ENCODE measurements at regions not wholly inside any gene's neighbourhood (a gene's known extent, or its start where the extent isn't known, plus 50 kb on each side); places are given as distances from the start of the nearest gene placed in this dataset.
"Not testable (repeated sequence)": the region's sequence is repeated elsewhere in the genome, so short reads cannot be mapped to it uniquely, and the experiment has no call there.

DNA sequence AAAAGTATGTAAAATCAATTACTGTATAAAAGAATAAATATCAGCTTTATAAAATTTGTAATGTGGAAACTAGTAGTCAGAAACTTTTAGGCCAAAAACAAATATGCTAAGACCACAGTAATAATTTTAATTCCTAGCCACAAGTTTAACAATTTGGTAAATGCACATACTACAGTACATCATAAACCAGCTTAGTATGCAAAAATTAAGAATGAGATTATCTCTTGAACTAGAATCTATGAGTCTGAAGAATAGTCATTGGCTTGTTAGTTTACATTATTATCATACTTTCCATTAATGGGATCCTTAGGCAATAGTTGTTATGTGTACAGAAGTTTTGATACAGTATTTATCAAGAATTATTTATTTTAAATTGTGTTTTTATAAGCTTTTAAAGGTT, 491.9 kb upstream of the FSIP2 start:
- DNase-seq (ENCODE audit: low read depth in 2 of 2), result no peak

DNA sequence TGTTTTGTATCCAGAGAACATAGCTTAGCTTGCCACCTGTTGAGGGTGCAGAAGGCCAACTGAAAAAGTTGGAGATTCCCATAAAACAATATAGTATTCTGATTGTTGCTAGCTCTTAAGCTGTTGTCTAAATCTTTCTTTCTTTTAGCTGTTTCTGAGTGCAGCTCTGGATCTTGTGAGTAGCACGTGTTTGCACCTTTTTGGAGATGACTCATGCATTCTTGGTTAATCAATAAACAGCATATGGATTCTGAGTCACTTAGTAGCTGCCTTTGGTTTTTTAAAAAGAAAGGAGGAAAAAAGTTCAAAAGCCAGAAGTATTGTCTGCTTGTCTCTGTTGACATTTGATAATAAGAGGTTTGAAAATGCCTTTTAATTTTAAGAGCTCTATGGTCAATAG, 483.0 kb upstream of the FSIP2 start:
- no peak for DNase-seq (ENCODE audit: low read depth in 2 of 2)

DNA sequence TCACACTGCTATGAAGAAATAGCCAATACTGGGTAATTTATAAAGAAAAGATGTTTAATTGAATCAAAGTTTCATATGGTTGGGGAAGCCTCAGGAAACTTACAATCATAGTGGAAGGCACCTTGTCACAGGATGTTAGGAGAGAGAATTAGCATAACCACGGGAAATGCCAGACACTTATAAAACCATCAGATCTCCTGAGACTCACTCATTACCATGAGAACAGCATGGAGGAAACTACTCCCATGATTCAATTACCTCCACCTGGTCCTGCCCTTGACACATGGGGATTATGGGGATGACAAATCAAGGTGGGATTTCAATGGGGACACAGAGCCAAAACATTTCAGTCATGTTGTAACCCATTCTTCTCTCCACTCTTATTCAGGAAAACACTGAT, 472.9 kb upstream of the FSIP2 start:
- DNase-seq (ENCODE audit: low read depth in 2 of 2), result no peak

DNA sequence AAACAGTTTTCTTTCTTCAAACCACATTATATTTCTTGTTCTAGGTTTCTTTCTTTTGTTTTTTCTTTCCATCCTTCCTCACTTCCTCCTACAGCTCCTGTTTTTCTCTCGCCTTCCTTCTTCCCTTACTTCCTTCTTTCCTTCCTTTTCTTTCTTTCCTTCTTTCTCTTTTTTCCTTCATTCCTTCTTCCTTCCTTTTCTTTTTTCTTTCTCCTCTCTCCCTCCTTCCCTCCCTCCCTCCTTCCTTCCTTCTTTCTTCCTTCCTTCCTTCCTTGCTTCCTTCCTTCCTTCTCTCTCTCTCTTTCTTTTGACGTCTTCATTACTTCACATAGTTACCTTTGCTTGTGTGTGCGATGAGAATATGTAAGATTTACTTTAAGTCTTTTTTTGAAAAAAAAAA, 470.0 kb upstream of the FSIP2 start:
- no peak for DNase-seq (ENCODE audit: low read depth in 2 of 2)

DNA sequence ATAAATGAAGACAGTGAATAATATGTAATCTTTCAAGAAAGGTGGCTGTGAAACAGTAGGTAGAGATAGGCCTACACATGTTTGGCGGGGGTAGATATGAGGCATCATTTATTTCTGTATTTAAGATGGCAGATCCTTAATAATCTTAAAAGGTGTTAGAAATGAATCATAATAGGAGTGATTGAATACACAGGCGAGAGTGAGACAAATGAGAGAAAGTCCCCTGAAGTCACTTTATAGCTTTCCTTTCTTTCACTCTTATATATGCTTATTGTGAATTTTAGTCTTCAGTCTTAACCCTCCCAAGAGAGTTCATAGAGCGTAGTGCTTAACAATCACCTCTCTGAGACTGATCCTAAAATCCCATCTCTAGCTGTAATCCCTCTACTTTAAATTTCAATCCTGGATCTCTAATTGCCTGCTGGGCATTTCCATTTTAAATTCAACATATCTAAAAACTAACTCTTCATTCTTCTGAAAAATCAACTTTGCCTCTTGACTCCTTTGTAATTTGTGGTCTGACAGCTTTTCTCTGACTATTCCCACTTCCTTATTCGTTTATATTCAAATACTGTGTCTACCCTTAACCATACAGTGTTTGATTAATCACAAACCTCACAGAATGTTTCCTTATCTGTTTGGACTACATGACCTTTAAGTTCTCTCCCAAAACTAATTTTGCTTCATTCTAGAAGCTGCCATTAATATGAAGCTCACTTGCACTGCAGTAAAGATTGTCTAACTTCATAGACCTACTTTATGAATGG, 463.7 kb upstream of the FSIP2 start:
- no peak for DNase-seq (ENCODE audit: low read depth in 2 of 2)

DNA sequence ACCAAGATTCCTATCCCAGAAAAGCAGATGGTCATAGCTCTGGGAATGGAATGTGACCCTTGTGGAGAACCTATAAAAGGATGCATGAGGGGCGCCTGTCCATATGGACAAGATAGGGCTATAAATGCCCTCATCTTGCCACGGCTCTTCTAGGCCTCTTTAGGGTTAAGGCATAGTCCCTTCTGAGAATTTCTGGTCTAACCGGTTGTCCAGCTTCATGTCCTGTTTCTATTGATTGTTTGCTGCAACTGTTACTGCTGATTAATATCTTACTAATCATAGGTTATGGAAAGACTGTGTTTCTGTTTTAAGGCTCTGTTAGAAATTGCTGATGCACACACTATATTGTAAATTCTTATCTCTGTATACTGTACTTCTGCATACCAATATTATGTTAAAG, 462.6 kb upstream of the FSIP2 start:
- DNase-seq (ENCODE audit: low read depth in 2 of 2), result not testable (repeated sequence)

DNA sequence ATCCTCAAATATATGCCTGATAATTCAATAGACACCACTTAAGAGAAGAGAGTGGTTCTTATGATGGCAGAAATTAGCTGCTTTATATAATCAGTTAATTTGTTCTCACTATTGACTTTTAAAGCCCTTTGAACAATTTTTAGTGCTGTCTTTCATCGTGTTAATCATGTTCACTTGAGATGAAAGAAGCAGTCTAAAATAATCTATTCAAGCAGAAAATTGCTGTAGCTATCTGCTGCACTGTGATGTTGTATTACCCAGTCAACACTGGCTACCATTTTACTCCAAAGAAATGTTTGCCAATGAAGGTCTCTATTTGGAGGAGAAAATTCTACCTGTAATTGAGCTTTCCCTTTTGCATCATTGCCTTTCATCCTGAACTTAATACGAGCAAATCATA, 459.8 kb upstream of the FSIP2 start:
- DNase-seq (ENCODE audit: low read depth in 2 of 2), result no peak

DNA sequence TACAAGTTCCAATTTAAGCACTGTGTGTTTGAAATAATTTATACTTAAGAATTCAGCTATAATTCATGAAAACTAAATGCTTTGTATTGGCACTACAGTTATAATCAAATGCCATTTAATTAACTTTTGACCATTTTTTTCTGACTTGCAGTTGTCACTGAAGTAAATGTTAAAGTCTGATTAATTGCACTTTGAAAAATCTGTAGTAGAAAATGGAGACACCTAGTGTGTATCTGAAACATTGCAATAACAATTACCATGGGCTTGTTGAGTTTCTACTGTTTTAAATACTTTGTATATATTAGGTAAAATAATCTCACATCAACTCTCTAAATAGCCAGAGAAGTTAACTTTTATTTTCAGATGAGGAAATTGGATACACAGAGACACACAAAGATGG, 458.6 kb upstream of the FSIP2 start:
- no peak for DNase-seq (ENCODE audit: low read depth in 2 of 2)

DNA sequence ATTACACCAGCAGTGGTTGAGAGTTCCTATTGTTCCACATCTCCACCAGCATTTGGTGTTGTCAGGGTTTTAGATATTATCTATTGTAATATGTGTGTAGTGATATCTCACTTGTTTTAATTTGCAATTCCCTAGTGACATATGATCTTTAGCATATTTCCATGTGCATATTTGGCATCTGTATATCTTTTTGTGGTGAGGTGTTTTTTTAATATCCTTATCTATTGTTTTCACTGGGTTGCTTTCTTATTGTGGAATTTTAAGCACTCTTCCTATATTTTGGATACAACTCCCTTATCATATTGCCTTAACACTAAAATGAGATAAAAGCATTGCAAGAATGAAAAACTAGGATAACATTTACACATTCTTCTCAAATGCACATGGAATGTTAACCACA, 453.9 kb upstream of the FSIP2 start:
- no peak for DNase-seq (ENCODE audit: low read depth in 2 of 2)

DNA sequence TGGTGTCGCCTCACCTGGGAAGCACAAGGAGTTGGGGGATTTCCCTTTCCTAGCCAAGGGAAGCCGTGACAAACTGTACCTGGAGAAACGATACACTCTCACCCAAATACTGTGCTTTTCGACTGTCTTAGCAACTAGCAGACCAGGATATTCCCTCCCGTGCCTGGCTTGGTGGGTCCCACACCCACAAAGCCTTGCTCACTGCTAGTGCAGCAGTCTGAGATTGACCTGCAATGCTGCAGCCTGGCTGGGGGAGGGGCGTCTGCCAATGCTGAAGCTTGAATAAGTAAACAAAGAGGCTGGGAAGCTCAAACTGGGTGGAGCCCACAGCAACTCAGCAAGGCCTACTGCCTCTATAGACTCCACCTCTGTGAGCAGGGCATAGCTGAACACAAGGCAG, 448.6 kb upstream of the FSIP2 start:
- DNase-seq (ENCODE audit: low read depth in 2 of 2), result not testable (repeated sequence)

DNA sequence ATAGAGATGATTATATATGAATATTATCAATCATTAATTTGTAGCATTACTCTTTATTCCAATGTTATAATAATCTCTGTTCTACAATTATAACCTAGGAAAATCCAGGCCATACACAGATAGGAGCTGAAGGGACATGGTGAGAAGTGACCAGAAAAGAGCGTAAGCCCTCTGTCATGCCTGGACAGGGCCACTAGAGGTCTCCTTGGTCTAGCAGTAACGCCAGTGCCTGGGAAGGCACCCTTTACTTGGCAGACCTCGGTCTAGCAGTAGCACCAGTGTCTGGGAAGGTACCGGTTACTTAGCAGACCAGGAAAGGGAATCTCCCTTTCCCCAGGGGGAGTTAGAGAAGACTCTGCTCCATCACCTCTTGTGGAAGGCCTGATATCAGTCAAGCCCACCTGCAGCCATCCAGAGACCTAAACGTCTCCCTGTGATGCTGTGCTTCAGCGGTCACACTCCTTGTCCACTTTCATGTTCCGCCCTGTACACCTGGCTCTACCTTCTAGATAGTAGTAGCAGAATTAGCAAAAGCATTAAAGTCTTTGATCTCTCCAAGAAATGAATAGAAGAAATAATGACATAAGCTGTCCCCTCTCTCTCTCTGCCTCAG, 447.5 kb upstream of the FSIP2 start:
- peak in 1 of 2 experiments; percentile 12 for DNase-seq (ENCODE audit: low read depth in 2 of 2)

DNA sequence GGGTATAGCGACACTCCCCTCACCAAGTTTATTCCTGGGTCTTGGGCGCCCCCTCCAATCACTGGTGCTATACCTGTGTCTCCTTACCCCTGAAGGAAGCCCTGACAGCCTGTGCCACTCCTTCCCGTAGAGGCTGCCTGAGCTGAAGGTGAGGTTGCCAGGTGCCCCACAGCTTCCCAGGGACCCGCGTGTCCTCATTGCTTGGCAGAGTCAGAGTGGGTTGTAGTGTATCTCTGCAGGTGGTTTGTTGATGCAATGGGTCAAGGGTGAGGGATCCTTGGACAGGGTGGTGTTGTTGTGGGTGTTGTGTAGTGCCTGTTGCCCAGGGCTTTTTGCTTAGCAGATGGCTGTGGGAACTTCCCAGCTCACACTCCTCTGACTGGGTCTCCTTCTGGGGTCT, 438.7 kb upstream of the FSIP2 start:
- DNase-seq (ENCODE audit: low read depth in 2 of 2), result no peak

DNA sequence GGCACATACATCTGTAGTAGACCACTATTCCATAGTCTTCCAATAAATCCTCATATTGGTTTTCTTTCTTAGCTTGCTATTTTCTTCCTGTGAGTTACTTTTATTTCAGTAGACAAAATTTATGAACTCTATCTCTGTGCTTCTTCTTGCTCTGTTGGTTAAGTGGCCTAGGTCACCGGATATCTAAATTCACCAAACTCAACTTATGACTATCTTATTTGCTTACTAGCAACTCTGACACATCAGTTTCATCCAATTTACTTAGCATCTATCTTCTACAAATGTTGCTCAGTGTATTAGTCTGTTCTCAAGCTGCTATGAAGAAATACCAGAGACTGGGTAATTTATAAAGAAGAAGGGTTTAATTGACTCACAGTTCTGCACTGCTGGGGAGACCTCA, 432.5 kb upstream of the FSIP2 start:
- DNase-seq (ENCODE audit: low read depth in 2 of 2), result no peak

DNA sequence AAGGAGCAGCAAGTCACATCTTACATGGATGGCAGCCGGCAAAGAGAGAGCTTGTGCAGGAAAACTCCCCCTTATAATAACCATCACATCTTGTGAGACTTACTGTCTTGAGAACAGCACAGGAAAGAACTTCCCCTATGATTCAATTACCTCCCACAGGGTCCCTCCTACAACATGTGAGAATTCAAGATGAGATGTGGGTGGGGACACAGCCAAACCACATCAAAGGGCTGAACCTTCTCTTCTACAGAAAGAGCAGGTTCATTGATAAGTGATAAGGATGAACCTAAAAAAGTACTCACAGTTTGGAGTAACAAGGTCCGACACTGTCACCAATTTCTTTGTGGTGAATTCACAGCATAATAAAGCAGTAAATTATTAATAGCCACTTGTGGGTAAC, 422.2 kb upstream of the FSIP2 start:
- no peak for DNase-seq (ENCODE audit: low read depth in 2 of 2)

DNA sequence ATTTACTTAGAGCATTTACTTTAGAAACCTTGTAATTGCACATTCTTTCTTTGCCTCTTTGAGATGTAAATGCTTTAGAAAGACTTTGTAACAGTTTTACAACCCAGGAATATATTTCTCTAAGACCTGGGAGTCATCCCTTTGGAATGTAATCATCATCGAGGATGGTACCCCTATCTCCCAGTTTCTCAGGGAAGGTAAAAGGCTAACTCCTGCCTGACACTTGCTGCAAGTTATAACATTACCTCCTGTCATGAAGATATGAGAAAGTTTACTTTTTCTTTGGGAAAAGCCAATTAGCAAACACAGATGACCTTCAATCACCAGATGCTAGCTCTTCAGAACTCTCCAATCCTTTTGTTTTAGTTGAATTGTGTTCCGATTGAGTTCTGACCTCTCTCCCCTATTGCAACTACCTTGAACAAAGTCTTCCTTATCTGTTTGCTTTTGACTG, 420.3 kb upstream of the FSIP2 start:
- DNase-seq (ENCODE audit: low read depth in 2 of 2), result no peak

DNA sequence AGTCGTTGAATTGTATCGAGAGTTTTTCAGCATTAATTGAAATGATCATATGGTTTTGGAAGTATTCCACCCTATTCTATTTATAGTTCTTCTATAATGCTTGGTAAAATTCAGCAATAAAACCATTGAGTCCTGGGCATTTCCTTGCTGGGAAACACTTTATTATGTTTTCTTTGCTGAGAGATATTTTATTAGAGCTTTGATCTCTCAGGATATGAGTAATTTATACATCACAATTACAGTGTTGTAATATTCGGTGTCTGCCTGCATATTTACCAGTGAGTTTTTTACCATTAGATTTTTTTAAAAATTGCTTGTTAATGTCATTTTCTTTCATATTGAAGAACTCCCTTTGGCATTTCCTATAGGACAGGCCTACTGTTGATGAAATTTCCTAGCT, 402.7 kb upstream of the FSIP2 start:
- DNase-seq (ENCODE audit: low read depth in 2 of 2), result no peak

DNA sequence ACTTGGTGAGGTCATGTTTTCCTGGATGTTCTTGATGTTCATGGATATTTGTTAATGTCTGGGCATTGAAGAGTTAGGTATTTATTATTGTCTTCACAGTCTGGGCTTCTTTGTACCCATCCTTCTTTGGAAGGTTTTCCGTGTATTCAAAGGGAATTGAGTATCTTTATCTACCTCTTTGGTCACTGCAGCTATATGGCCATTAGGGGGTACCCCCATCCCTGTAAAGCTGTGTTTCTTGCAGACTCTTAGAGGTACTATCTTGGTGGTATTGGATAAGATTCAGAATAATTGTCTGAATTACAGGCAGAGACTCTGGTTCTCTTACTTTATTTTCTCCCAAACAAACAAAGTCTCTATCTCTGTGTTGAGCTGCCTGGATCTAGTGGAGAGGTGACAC, 401.6 kb upstream of the FSIP2 start:
- DNase-seq (ENCODE audit: low read depth in 2 of 2), result no peak

DNA sequence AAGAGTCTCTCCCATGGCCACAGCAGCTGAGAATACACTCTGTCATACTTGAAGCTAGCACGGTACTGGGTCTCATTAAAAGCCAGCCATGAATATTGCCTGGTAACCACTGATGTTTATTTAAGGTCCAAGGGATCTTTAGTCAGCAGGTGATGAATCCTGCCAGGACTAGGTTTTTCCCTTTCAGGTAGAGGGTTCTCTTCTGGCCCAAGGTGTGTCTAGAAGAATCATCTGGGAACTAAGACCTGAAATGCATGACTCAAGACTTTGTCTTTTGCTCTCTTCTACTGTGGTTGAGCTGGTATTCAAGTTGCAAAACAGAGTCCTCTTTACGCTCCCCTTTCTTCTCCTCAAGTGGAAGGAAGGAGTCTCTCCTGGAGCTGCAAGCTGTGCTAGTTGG, 400.5 kb upstream of the FSIP2 start:
- DNase-seq (ENCODE audit: low read depth in 2 of 2), result no peak

DNA sequence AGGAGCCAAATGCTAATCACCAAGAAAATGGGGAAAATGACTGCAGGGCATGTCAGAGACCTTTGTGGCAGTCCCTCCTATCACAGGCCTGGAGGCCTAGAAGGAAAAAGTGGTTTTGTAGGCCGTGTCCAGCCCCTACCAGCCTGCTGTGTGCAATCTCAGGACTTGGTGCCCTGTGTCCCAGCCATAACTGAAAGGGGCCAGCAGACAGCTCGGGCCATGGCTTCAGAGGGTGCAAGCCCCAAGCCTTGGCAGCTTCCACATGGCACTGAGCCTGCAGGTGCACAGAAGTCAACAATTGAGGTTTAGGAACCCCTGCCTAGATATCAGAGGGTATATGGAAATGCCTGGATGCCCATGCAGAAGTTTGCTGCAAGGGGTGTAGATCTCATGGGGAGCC, 391.2 kb upstream of the FSIP2 start:
- DNase-seq (ENCODE audit: low read depth in 2 of 2), result no peak

DNA sequence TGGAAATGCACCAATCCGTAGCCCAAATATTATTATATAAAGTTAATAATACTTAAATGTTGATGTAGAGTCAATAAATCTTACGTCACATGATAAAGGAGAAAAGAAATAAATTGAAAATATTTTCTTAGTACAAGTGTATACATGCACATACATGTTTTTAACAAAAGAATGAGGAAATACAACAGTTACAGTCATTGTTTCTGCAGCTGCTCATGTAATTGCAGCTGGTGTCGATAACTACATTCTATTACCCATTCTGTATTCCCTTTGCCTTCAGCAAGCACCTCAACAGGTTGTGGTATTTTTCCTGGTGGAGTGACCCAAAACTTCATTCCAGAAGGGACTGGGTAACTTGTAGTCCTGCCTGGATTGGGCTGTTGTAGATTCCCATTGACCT, 377.8 kb upstream of the FSIP2 start:
- no peak for DNase-seq (ENCODE audit: low read depth in 2 of 2)

DNA sequence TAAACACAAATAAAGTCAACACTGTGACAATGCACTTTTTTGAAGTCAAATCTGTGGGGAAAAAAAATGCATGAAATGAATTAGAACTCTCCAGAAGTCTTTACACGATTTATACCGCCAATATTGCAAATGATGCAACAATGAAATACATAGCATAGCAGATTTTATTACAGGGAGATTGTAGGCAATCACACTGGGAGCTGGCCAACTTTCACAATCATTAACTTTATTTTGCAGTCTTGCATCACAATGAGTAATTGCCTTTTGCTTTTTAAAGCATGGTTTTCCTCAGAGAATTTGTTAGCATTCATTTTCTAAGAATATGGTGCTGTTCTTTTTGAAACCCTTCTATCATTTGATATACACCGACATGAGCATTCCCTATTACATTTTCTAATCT, 366.4 kb upstream of the FSIP2 start:
- peak; percentile 19 to 29 for DNase-seq (ENCODE audit: low read depth in 2 of 2)

DNA sequence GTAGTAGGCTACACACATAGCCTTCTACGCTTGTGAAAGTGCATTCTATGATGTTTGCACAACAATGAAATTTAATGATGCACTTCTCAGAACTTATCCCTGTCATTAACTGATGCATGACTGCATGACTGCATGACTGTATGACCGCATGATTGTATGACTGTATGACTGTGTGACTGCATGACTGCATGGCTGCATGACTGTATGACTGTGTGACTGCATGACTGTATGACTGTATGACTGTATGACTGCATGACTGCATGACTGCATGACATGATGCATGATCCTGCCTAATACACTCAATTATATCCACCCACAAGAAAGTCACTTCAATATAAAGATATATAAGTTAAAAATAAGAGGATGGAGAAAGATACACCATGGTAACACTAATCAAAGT, 365.4 kb upstream of the FSIP2 start:
- DNase-seq (ENCODE audit: low read depth in 2 of 2), result no peak

DNA sequence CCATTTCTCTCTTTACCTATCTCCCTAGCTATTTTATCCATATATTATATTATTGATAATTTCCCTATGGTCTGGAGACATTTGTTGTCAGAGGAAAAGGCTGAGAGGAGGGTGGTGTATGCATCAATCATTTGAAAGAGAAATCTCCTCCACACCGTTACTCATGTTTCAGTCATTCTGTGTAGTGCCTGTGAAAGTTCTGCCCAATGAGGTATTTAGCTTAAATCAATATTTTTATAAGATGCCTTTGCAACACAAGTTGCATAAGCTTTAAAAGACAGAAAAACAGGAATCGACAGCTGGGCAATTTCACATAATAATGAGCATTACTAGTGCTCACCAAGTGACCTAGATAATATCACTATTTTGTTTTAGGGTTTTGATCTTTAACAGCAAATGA, 363.7 kb upstream of the FSIP2 start:
- no peak for DNase-seq (ENCODE audit: low read depth in 2 of 2)

DNA sequence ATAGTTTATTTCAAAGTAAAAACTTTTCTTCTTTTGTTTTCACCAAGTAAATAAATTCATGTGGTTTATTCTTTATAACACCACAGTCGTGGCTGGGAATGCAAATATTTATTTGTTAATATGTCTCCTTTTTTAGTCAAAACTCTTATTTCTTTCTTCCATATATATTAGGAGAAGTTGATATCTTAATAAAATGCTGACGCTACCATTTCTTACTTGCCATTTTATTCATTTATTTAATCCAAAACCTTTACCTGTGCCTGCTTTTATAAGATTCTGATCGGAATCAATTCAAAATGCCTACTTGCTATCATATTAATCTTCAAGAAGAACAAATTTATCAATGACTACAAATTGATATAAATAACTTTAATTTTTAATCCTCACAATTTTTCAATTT, 362.9 kb upstream of the FSIP2 start:
- DNase-seq (ENCODE audit: low read depth in 2 of 2), result no peak
